GM23338 (cell line): ENCODE measurements at regions not wholly inside any gene's neighbourhood (a gene's known extent, or its start where the extent isn't known, plus 50 kb on each side); places are given as distances from the start of the nearest gene placed in this dataset.
A peak's percentile ranks its signal among the peaks of the same experiment; 100 is the strongest.

Experiments
- ATAC-seq: fragments of 200-7000 bp; cut with Tn5 transposase; 3 replicates; pipeline ENCODE4 v1.9.1; 2020
- DNase-seq: peaks from one replicate; pipeline ENCODE4 v3.0.0-alpha.2; 2015; ENCODE audit warnings: low spot score
- H2AFZ ChIP-seq: fragments of 200-600 bp; sonication (generic); 2 replicates; pipeline ENCODE4 v1.8.0; 2016; ENCODE audit warnings: antibody characterized with exemption, mild to moderate bottlenecking, moderate library complexity
- H3F3A ChIP-seq: fragments of 200-600 bp; sonication (generic); replicated peaks from 2 replicates; pipeline ENCODE4 v1.8.0; 2017; ENCODE audit warnings: antibody characterized with exemption, mixed run types, low read depth
- H3K27ac ChIP-seq: fragments of 200-600 bp; sonication (generic); 2 replicates; pipeline ENCODE4 v1.6.1; 2016; ENCODE audit warnings: low read depth
- H3K27me3 ChIP-seq: fragments of 200-600 bp; sonication (generic); 2 replicates; pipeline ENCODE4 v1.8.0; 2016; ENCODE audit warnings: mild to moderate bottlenecking, mixed run types, moderate library complexity; ENCODE audit not compliant: insufficient read depth
- H3K36me3 ChIP-seq: fragments of 200-600 bp; sonication (generic); 2 replicates; pipeline ENCODE4 v1.8.0; 2016; ENCODE audit warnings: mild to moderate bottlenecking; ENCODE audit not compliant: insufficient read depth
- H3K4me1 ChIP-seq: fragments of 200-600 bp; sonication (generic); 2 replicates; pipeline ENCODE4 v1.8.0; 2016; ENCODE audit warnings: mild to moderate bottlenecking, moderate library complexity; ENCODE audit not compliant: insufficient read depth
- H3K4me2 ChIP-seq: fragments of 200-600 bp; sonication (generic); 2 replicates; pipeline ENCODE4 v1.7.1; 2017; ENCODE audit warnings: mixed run types
- H3K4me3 ChIP-seq: fragments of 200-600 bp; sonication (generic); 2 replicates; pipeline ENCODE4 v1.6.1; 2016; ENCODE audit warnings: mixed run types
- H3K79me2 ChIP-seq: fragments of 200-600 bp; sonication (generic); replicated peaks from 2 replicates; pipeline ENCODE4 v1.8.0; 2017; ENCODE audit warnings: mild to moderate bottlenecking; ENCODE audit not compliant: insufficient read depth
- H3K9me2 ChIP-seq: fragments of 200-600 bp; sonication (generic); 2 replicates; pipeline ENCODE4 v1.8.0; 2017; ENCODE audit not compliant: insufficient read depth
- H4K20me1 ChIP-seq: fragments of 200-600 bp; sonication (generic); replicated peaks from 2 replicates; pipeline ENCODE4 v1.8.0; 2017; ENCODE audit warnings: mild to moderate bottlenecking; ENCODE audit not compliant: insufficient read depth
- H3K27ac Mint-ChIP-seq: 2 replicates; pipeline ENCODE4 v1.8.0; 2020; ENCODE audit warnings: inconsistent platforms, mild to moderate bottlenecking, moderate library complexity, mixed read lengths
- H3K27me3 Mint-ChIP-seq: 3 replicates; pipeline ENCODE4 v1.8.0; 2022; ENCODE audit warnings: low read depth, mild to moderate bottlenecking, moderate library complexity, mixed read lengths, inconsistent platforms; ENCODE audit not compliant: insufficient read depth, poor library complexity
- H3K36me3 Mint-ChIP-seq: 3 replicates; pipeline ENCODE4 v1.8.0; 2021; ENCODE audit warnings: low read depth, mild to moderate bottlenecking, inconsistent platforms, moderate library complexity, mixed read lengths
- H3K4me1 Mint-ChIP-seq: 3 replicates; pipeline ENCODE4 v1.8.0; 2020; ENCODE audit warnings: mild to moderate bottlenecking, inconsistent platforms, mixed read lengths
- H3K4me3 Mint-ChIP-seq: 3 replicates; pipeline ENCODE4 v1.8.0; 2021; ENCODE audit warnings: moderate library complexity, mild to moderate bottlenecking, inconsistent platforms, mixed read lengths
- H3K9me3 Mint-ChIP-seq: 3 replicates; pipeline ENCODE4 v1.8.0; 2020; ENCODE audit warnings: moderate library complexity, mild to moderate bottlenecking, inconsistent platforms, mixed read lengths
- CREB1 ChIP-seq: fragments of 250-450 bp; sonication (Bioruptor Pico); IDR thresholded peaks from 2 replicates; pipeline ENCODE4 v1.5.0; 2020; ENCODE audit warnings: low read depth, mild to moderate bottlenecking, moderate library complexity
- EZH2 ChIP-seq: fragments of 200-600 bp; sonication (generic); IDR thresholded peaks from one replicate; pipeline ENCODE4 v1.8.0; 2017; ENCODE audit warnings: antibody characterized with exemption, mild to moderate bottlenecking, low read depth; ENCODE audit not compliant: unreplicated experiment
- EZH2phosphoT487 ChIP-seq: fragments of 200-600 bp; sonication (generic); IDR thresholded peaks from one replicate; pipeline ENCODE4 v1.8.1; 2018; ENCODE audit warnings: antibody characterized with exemption; ENCODE audit not compliant: unreplicated experiment
- JUNB ChIP-seq: IDR thresholded peaks from one replicate; pipeline ENCODE4 v1.6.1; 2016; ENCODE audit warnings: antibody characterized with exemption; ENCODE audit not compliant: unreplicated experiment
- NANOG ChIP-seq: IDR thresholded peaks from 2 replicates; pipeline ENCODE4 v1.6.1; 2016; ENCODE audit warnings: antibody characterized with exemption, borderline replicate concordance
- POLR2AphosphoS5 ChIP-seq: IDR thresholded peaks from 2 replicates; pipeline ENCODE4 v1.6.1; 2016; ENCODE audit warnings: antibody characterized with exemption, low read depth
- STAT1 ChIP-seq: IDR thresholded peaks from one replicate; pipeline ENCODE4 v1.6.1; 2016; ENCODE audit warnings: antibody characterized with exemption; ENCODE audit not compliant: unreplicated experiment
- ZNF331 ChIP-seq: fragments of 250-450 bp; sonication (Bioruptor Pico); IDR thresholded peaks from 2 replicates; pipeline ENCODE4 v1.5.0; 2020; ENCODE audit warnings: low read depth, mild to moderate bottlenecking, moderate library complexity
- ZNF462 ChIP-seq: fragments of 250-450 bp; sonication (Bioruptor Pico); IDR thresholded peaks from 2 replicates; pipeline ENCODE4 v1.5.0; 2020; ENCODE audit warnings: mild to moderate bottlenecking, moderate library complexity
- TF ChIP-seq, protein P1 (sequence below), 2 experiments: fragments of 200-600 bp in 1 of 2; sonication (generic) in 1 of 2; conservative IDR thresholded peaks; 2 replicates each; pipeline versions ENCODE4 v1.5.1 to v1.6.1; 2016 to 2017; ENCODE audit warnings: antibody characterized with exemption in 2 of 2, low read depth in 2 of 2, mild to moderate bottlenecking in 2 of 2, moderate library complexity in 1 of 2
- TF ChIP-seq, protein P2 (sequence below): IDR thresholded peaks from one replicate; pipeline ENCODE4 v1.6.1; 2018; ENCODE audit warnings: antibody characterized with exemption; ENCODE audit not compliant: unreplicated experiment

DNA sequence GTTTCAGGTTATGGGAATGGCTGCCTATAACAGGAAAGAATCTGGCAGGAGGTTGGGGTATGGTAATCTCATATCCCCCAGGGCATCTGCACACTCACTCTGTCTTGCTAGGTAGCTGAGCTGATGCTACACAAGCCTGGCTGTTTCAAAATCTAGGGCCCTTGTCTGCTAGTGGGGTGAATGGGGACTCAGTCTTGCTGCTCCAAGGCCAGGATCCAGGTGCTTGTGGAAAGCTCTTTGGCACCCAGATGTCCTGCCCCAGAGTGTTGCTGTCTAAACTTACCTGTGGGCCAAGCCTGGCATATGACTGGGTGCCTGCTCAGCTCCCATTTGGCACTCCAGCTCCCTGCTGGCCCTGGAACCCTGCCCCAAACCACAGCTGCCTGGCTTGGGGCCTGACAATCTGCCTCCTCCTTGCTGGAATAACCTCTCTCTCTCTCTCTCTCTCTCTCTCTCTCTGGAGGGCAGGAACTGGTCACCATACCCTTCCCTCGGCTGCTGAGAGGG lies 158.1 kb upstream of the TSC22D1 start (continued):
- no peak for TF ChIP-seq ZNF462 (CRISPR knock-in tag)
- TF ChIP-seq, protein P1, sequence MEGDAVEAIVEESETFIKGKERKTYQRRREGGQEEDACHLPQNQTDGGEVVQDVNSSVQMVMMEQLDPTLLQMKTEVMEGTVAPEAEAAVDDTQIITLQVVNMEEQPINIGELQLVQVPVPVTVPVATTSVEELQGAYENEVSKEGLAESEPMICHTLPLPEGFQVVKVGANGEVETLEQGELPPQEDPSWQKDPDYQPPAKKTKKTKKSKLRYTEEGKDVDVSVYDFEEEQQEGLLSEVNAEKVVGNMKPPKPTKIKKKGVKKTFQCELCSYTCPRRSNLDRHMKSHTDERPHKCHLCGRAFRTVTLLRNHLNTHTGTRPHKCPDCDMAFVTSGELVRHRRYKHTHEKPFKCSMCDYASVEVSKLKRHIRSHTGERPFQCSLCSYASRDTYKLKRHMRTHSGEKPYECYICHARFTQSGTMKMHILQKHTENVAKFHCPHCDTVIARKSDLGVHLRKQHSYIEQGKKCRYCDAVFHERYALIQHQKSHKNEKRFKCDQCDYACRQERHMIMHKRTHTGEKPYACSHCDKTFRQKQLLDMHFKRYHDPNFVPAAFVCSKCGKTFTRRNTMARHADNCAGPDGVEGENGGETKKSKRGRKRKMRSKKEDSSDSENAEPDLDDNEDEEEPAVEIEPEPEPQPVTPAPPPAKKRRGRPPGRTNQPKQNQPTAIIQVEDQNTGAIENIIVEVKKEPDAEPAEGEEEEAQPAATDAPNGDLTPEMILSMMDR (conservative IDR thresholded peaks at IDR 0.05; ENCODE audit: low read depth in 2 of 2), result no peak

DNA sequence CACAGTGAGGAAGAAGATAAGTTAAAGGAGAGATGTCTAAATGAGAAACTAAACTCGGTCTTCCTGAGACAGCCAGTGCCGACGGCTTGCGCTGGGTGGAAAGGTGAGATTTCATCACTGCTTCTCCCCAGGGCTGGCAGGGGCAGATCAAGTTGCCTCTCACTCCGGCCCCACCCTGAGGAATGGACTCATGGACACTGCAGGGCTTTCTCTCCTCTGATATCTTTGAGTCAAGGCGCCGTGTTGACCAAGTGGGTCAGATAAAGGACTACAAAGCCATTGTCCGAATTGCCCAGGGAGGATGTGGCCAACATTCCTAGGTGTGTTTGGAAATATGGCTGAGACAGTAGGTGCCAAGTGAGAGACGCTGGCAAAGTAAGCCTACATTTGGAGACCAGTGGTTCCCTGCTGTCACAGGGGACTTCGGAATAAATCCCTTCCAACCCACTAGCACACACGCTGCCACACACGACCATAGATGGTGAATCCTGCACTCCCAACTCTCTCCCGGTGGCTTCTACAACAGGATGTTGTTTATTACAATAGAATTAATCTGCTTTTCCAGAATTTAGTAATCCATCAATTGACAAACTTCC lies 156.5 kb upstream of the TSC22D1 start:
- Mint-ChIP-seq H3K27ac (no peak overlapping the region), H3K4me1 (peaks cover 2% of the 10 kb centered on the region; the same call in 2 of the 3 replicates), H3K4me3 (no peak overlapping the region), H3K36me3 (no peaks in the 10 kb centered on the region), H3K27me3 (peaks cover 10% of the 10 kb centered on the region), H3K9me3 (no peaks in the 10 kb centered on the region; the same call in 2 of the 3 replicates)
- Histone ChIP-seq H3K4me1 (no peaks in the 10 kb centered on the region), H3K36me3 (no peaks in the 10 kb centered on the region), H2AFZ (peak overlapping the region; percentile 89), H3F3A (no peaks in the 10 kb centered on the region), H3K4me3 (no peak overlapping the region), H3K27me3 (no peaks in the 10 kb centered on the region), H4K20me1 (no peaks in the 10 kb centered on the region), H3K79me2 (no peaks in the 10 kb centered on the region), H3K27ac (no peak overlapping the region), H3K4me2 (no peak overlapping the region), H3K9me2 (no peaks in the 10 kb centered on the region)
- DNase-seq (peak; percentile 10), ATAC-seq (no peak)
- TF ChIP-seq CREB1 (CRISPR knock-in tag) (no peak), EZH2phosphoT487 (no peak), ZNF331 (CRISPR knock-in tag) (no peak), POLR2AphosphoS5 (no peak), EZH2 (no peak), NANOG (no peak), STAT1 (no peak), JUNB (no peak)
- TF ChIP-seq, protein P2, sequence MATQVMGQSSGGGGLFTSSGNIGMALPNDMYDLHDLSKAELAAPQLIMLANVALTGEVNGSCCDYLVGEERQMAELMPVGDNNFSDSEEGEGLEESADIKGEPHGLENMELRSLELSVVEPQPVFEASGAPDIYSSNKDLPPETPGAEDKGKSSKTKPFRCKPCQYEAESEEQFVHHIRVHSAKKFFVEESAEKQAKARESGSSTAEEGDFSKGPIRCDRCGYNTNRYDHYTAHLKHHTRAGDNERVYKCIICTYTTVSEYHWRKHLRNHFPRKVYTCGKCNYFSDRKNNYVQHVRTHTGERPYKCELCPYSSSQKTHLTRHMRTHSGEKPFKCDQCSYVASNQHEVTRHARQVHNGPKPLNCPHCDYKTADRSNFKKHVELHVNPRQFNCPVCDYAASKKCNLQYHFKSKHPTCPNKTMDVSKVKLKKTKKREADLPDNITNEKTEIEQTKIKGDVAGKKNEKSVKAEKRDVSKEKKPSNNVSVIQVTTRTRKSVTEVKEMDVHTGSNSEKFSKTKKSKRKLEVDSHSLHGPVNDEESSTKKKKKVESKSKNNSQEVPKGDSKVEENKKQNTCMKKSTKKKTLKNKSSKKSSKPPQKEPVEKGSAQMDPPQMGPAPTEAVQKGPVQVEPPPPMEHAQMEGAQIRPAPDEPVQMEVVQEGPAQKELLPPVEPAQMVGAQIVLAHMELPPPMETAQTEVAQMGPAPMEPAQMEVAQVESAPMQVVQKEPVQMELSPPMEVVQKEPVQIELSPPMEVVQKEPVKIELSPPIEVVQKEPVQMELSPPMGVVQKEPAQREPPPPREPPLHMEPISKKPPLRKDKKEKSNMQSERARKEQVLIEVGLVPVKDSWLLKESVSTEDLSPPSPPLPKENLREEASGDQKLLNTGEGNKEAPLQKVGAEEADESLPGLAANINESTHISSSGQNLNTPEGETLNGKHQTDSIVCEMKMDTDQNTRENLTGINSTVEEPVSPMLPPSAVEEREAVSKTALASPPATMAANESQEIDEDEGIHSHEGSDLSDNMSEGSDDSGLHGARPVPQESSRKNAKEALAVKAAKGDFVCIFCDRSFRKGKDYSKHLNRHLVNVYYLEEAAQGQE, result no peak
- TF ChIP-seq, protein P1 (conservative IDR thresholded peaks at IDR 0.05; ENCODE audit: low read depth in 2 of 2), result no peak
